HEK293 (cell line): ENCODE measurements at regions not wholly inside any gene's neighbourhood (a gene's known extent, or its start where the extent isn't known, plus 50 kb on each side); places are given as distances from the start of the nearest gene placed in this dataset.
A peak's percentile ranks its signal among the peaks of the same experiment; 100 is the strongest.

Source experiments
- CTCF ChIA-PET: fragments of 350-600 bp; formaldehyde crosslinking; extraction: SDS; loops from one replicate; lab custom pipeline; 2021; ENCODE audit warnings: antibody characterized with exemption; lab: Yijun Ruan, JAX
- POLR2A ChIA-PET: fragments of 300-600 bp; formaldehyde crosslinking; extraction: SDS; loops from one replicate; lab custom pipeline; 2020; ENCODE audit warnings: antibody characterized with exemption, inconsistent platforms; lab: Yijun Ruan, JAX
- H3K27ac ChIP-seq: fragments of 200-500 bp; sonication (Bioruptor generic); 2 replicates; pipeline ENCODE4 v1.5.1; 2014; ENCODE audit warnings: low read depth, low read length, control low read depth, inconsistent platforms; ENCODE audit errors: extremely low read depth
- H3K36me3 ChIP-seq, 2 experiments: fragments of 200-500 bp in 1 of 2; sonication (Bioruptor generic) in 1 of 2; 1 replicate in 1 of 2; 2 replicates in 1 of 2; pipeline ENCODE4 v1.5.1; 2014 to 2017; ENCODE audit warnings: inconsistent platforms in 2 of 2, low read length in 2 of 2; ENCODE audit not compliant: control insufficient read depth in 2 of 2, insufficient read depth in 1 of 2
- H3K4me1 ChIP-seq: fragments of 200-500 bp; sonication (Bioruptor generic); 2 replicates; pipeline ENCODE4 v1.5.1; 2014; ENCODE audit warnings: mild to moderate bottlenecking, low read length, inconsistent platforms; ENCODE audit not compliant: control insufficient read depth, insufficient read depth
- H3K4me3 ChIP-seq: 2 replicates; pipeline ENCODE4 v1.5.1; 2011; ENCODE audit warnings: low read depth, mild to moderate bottlenecking, control low read depth, low read length, moderate library complexity
- H3K9me3 ChIP-seq: fragments of 200-500 bp; sonication (Bioruptor generic); 2 replicates; pipeline ENCODE4 v1.5.1; 2014; ENCODE audit warnings: low read depth, low read length, inconsistent platforms; ENCODE audit not compliant: control insufficient read depth, insufficient read depth
- FEZF1 ChIP-seq: fragments of 450-650 bp; formaldehyde crosslinking; IDR thresholded peaks from 2 replicates; pipeline ENCODE4 v1.5.1; 2016; ENCODE audit warnings: missing biosample characterization, missing genetic modification characterization
- KLF10 ChIP-seq: fragments of 450-650 bp; IDR thresholded peaks from 2 replicates; pipeline ENCODE4 v1.5.1; 2018; ENCODE audit warnings: missing biosample characterization, mild to moderate bottlenecking, missing genetic modification characterization
- OSR2 ChIP-seq: fragments of 450-650 bp; formaldehyde crosslinking; IDR thresholded peaks from 2 replicates; pipeline ENCODE4 v1.5.1; 2016; ENCODE audit warnings: missing biosample characterization, missing genetic modification characterization
- PRDM1 ChIP-seq: fragments of 450-650 bp; formaldehyde crosslinking; IDR thresholded peaks from 2 replicates; pipeline ENCODE4; 2016; ENCODE audit warnings: missing biosample characterization, missing genetic modification characterization
- YY2 ChIP-seq: fragments of 450-650 bp; formaldehyde crosslinking; IDR thresholded peaks from 2 replicates; pipeline ENCODE4 v1.5.1; 2016; ENCODE audit warnings: missing biosample characterization, missing genetic modification characterization
- ZBTB6 ChIP-seq: fragments of 450-650 bp; formaldehyde crosslinking; IDR thresholded peaks from 2 replicates; pipeline ENCODE4 v1.5.1; 2017; ENCODE audit warnings: missing biosample characterization, missing genetic modification characterization
- ZEB2 ChIP-seq: fragments of 450-650 bp; formaldehyde crosslinking; IDR thresholded peaks from 2 replicates; pipeline ENCODE4 v1.5.1; 2016; ENCODE audit warnings: missing biosample characterization, missing genetic modification characterization
- ZNF121 ChIP-seq: fragments of 450-650 bp; formaldehyde crosslinking; IDR thresholded peaks from 2 replicates; pipeline ENCODE4 v1.5.1; 2016; ENCODE audit warnings: missing biosample characterization, missing genetic modification characterization
- ZNF132 ChIP-seq: fragments of 450-650 bp; formaldehyde crosslinking; IDR thresholded peaks from 2 replicates; pipeline ENCODE4 v1.5.1; 2017; ENCODE audit warnings: missing biosample characterization, missing genetic modification characterization, borderline replicate concordance
- ZNF169 ChIP-seq: fragments of 450-650 bp; formaldehyde crosslinking; IDR thresholded peaks from 2 replicates; pipeline ENCODE4 v1.5.1; 2016; ENCODE audit warnings: missing biosample characterization, missing genetic modification characterization
- ZNF2 ChIP-seq: fragments of 450-650 bp; formaldehyde crosslinking; IDR thresholded peaks from 2 replicates; pipeline ENCODE4 v1.5.1; 2016; ENCODE audit warnings: missing biosample characterization, missing genetic modification characterization
- ZNF23 ChIP-seq: fragments of 450-650 bp; formaldehyde crosslinking; IDR thresholded peaks from 2 replicates; pipeline ENCODE4 v1.5.1; 2016; ENCODE audit warnings: missing biosample characterization, missing genetic modification characterization, borderline replicate concordance
- ZNF239 ChIP-seq: fragments of 450-650 bp; formaldehyde crosslinking; IDR thresholded peaks from 2 replicates; pipeline ENCODE4 v1.5.1; 2016; ENCODE audit warnings: missing biosample characterization, missing genetic modification characterization
- ZNF292 ChIP-seq: fragments of 450-650 bp; formaldehyde crosslinking; IDR thresholded peaks from 2 replicates; pipeline ENCODE4 v1.5.1; 2016; ENCODE audit warnings: low read depth, missing biosample characterization, missing genetic modification characterization, borderline replicate concordance
- ZNF311 ChIP-seq: fragments of 450-650 bp; formaldehyde crosslinking; IDR thresholded peaks from 2 replicates; pipeline ENCODE4 v1.5.1; 2017; ENCODE audit warnings: missing biosample characterization, missing genetic modification characterization, borderline replicate concordance
- ZNF341 ChIP-seq: fragments of 450-650 bp; formaldehyde crosslinking; IDR thresholded peaks from 2 replicates; pipeline ENCODE4; 2016; ENCODE audit warnings: low read depth, missing biosample characterization, missing genetic modification characterization
- ZNF366 ChIP-seq: fragments of 450-650 bp; formaldehyde crosslinking; conservative IDR thresholded peaks from 2 replicates; pipeline ENCODE4 v1.5.1; 2016; ENCODE audit warnings: missing biosample characterization, missing genetic modification characterization
- ZNF398 ChIP-seq: fragments of 450-650 bp; formaldehyde crosslinking; IDR thresholded peaks from 2 replicates; pipeline ENCODE4 v1.5.1; 2017; ENCODE audit warnings: missing biosample characterization, missing genetic modification characterization
- ZNF558 ChIP-seq: fragments of 450-650 bp; formaldehyde crosslinking; IDR thresholded peaks from 2 replicates; pipeline ENCODE4 v1.5.1; 2016; ENCODE audit warnings: missing biosample characterization, missing genetic modification characterization
- ZNF560 ChIP-seq: fragments of 450-650 bp; formaldehyde crosslinking; IDR thresholded peaks from 2 replicates; pipeline ENCODE4 v1.5.1; 2017; ENCODE audit warnings: missing biosample characterization, missing genetic modification characterization, borderline replicate concordance
- ZNF600 ChIP-seq: fragments of 450-650 bp; formaldehyde crosslinking; IDR thresholded peaks from 2 replicates; pipeline ENCODE4 v1.5.1; 2016; ENCODE audit warnings: missing biosample characterization, missing genetic modification characterization
- ZNF626 ChIP-seq: fragments of 450-650 bp; sonication (Bioruptor Pico); formaldehyde crosslinking; IDR thresholded peaks from 2 replicates; pipeline ENCODE4 v1.5.1; 2018; ENCODE audit warnings: missing biosample characterization, missing genetic modification characterization, inconsistent platforms
- ZNF658 ChIP-seq: fragments of 450-650 bp; formaldehyde crosslinking; IDR thresholded peaks from 2 replicates; pipeline ENCODE4; 2016; ENCODE audit warnings: missing biosample characterization, missing genetic modification characterization
- TF ChIP-seq, protein P1 (sequence below): fragments of 450-650 bp; formaldehyde crosslinking; IDR thresholded peaks from 2 replicates; pipeline ENCODE4 v1.5.1; 2016; ENCODE audit warnings: missing biosample characterization, missing genetic modification characterization

- TF ChIP-seq FEZF1 (tag by site-specific recombination): peak; percentile 89
- no peak for TF ChIP-seq ZNF658
- no peak for TF ChIP-seq ZBTB6
- no peak for TF ChIP-seq ZNF292 (tag by site-specific recombination)
- TF ChIP-seq ZNF169 (tag by site-specific recombination): no peak
- no peak for TF ChIP-seq ZNF398
- no peak for TF ChIP-seq KLF10
- no peak for TF ChIP-seq ZNF560
- TF ChIP-seq ZNF132: no peak
- TF ChIP-seq, protein P1, sequence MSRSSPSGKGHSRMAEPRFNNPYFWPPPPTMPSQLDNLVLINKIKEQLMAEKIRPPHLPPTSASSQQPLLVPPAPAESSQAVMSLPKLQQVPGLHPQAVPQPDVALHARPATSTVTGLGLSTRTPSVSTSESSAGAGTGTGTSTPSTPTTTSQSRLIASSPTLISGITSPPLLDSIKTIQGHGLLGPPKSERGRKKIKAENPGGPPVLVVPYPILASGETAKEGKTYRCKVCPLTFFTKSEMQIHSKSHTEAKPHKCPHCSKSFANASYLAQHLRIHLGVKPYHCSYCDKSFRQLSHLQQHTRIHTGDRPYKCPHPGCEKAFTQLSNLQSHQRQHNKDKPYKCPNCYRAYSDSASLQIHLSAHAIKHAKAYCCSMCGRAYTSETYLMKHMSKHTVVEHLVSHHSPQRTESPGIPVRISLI (tag by site-specific recombination): peak; percentile 89
- TF ChIP-seq ZNF311 (tag by site-specific recombination): no peak
- TF ChIP-seq OSR2 (tag by site-specific recombination): no peak
- TF ChIP-seq ZNF341 (tag by site-specific recombination): no peak
- TF ChIP-seq ZNF600 (tag by site-specific recombination): no peak
- TF ChIP-seq ZNF2 (tag by site-specific recombination): no peak
- TF ChIP-seq ZNF23: no peak
- peak; percentile 9; the same call in 1 of the 2 replicates for TF ChIP-seq ZNF366
- TF ChIP-seq PRDM1: no peak
- no peak for TF ChIP-seq ZNF239 (tag by site-specific recombination)
These were observed 233.9 kb upstream of the ZNF217 start (continued) for GRCh38 chr20:53827292-53828087.

DNA sequence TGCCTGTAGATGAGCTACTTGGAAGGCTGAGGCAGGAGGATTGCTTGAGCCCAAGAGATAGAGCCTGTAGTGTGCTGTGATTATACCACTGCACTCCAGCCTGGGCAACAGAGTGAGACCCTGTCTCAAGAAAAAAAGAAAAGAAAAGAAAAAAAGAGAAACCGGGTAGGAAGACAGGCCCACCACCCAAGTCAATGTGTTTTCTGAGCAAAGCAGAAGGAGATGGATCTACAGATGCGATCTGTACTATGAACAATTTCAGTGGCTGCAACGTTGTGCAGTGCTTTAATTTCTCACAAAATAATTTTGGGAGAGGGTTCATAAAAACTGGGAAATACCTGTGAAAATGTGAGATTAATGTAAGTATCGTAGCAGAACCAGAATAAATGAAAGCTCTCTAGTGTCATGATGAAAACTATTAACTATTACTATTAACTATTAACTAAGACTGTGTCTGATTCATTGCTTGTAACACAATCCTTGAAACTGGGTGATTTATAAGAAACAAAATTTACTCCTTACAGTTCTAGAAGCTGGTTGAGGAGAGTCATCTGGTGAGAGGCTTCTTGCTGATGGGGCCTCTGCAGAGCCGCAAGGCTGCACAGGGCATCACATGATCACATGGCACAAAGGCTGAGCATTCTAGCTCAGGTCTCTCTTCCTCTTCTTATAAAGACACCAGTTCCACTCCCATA lies 233.1 kb upstream of the ZNF217 start:
- TF ChIP-seq ZNF292 (tag by site-specific recombination) (no peak), YY2 (no peak), ZNF626 (tag by site-specific recombination) (no peak), ZEB2 (tag by site-specific recombination) (no peak), ZNF121 (peak; percentile 6; the same call in 1 of the 2 replicates), ZNF558 (tag by site-specific recombination) (peak; percentile 91)
- ChIA-PET CTCF (interaction anchor here (0.7 to 1.5 kb wide), 2 partner anchors 78 to 113 kb away, joined by 3 to 7 read pairs; no protein-coding TSS in a partner anchor), POLR2A (no interaction called here)
- Histone ChIP-seq H3K36me3 (no peaks in the 10 kb centered on the region), H3K4me3 (no peak overlapping the region), H3K4me1 (peaks cover 22% of the 10 kb centered on the region), H3K27ac (no peak overlapping the region), H3K9me3 (no peaks in the 10 kb centered on the region)
